Liver (tissue), 8 donors: ENCODE measurements at regions not wholly inside any gene's neighbourhood (a gene's known extent, or its start where the extent isn't known, plus 50 kb on each side); places are given as distances from the start of the nearest gene placed in this dataset.

Source experiments
- DNase-seq: peaks from one replicate; pipeline ENCODE4 v3.0.0-alpha.2; 2017; ENCODE audit warnings: low spot score
- H3K27ac ChIP-seq, 2 donors: one replicate each; pipeline ENCODE4 v1.7.0; 2013; ENCODE audit warnings: inconsistent platforms in 2 of 2, low read length in 2 of 2, control low read depth in 1 of 2, low read depth in 1 of 2, mild to moderate bottlenecking in 1 of 2
- H3K27me3 ChIP-seq, 4 donors: one replicate each; pipeline versions ENCODE4 v1.6.1 to v1.7.0; 2013; ENCODE audit warnings: low read length in 3 of 4, inconsistent platforms in 1 of 4, mild to moderate bottlenecking in 1 of 4, moderate library complexity in 1 of 4; ENCODE audit not compliant: control insufficient read depth in 4 of 4, insufficient read depth in 4 of 4
- H3K36me3 ChIP-seq, 4 donors: one replicate each; pipeline versions ENCODE4 v1.6.1 to v1.7.0; 2013; ENCODE audit warnings: low read length in 3 of 4, mild to moderate bottlenecking in 3 of 4, low read depth in 1 of 4, moderate library complexity in 1 of 4; ENCODE audit not compliant: control insufficient read depth in 4 of 4, insufficient read depth in 3 of 4
- H3K4me1 ChIP-seq, 4 donors: one replicate each; pipeline versions ENCODE4 v1.6.1 to v1.7.0; 2013; ENCODE audit warnings: low read length in 3 of 4, mild to moderate bottlenecking in 3 of 4, moderate library complexity in 1 of 4; ENCODE audit not compliant: control insufficient read depth in 4 of 4, insufficient read depth in 4 of 4
- H3K4me3 ChIP-seq, 3 donors: one replicate each; pipeline versions ENCODE4 v1.6.1 to v1.7.0; 2013; ENCODE audit warnings: low read length in 3 of 3, control low read depth in 1 of 3, low read depth in 1 of 3, mild to moderate bottlenecking in 1 of 3
- H3K9ac ChIP-seq, 2 donors: one replicate each; pipeline ENCODE4 v1.7.0; 2013; ENCODE audit warnings: low read length in 2 of 2, mild to moderate bottlenecking in 2 of 2, moderate library complexity in 2 of 2, control low read depth in 1 of 2, low read depth in 1 of 2
- H3K9me3 ChIP-seq, 4 donors: one replicate each; pipeline versions ENCODE4 v1.6.1 to v1.7.0; 2013; ENCODE audit warnings: low read length in 3 of 4; ENCODE audit not compliant: control insufficient read depth in 4 of 4
- ATF3 ChIP-seq: IDR thresholded peaks from 2 replicates; pipeline ENCODE4 v1.6.1; 2016; ENCODE audit warnings: antibody characterized with exemption
- EGR1 ChIP-seq, 2 donors: IDR thresholded peaks; 2 replicates each; pipeline ENCODE4 v1.6.1; 2016 to 2018; ENCODE audit warnings: antibody characterized with exemption in 2 of 2, low read depth in 2 of 2
- FOXA1 ChIP-seq: IDR thresholded peaks from 2 replicates; pipeline ENCODE4 v1.6.1; 2016; ENCODE audit warnings: antibody characterized with exemption
- FOXA2 ChIP-seq: IDR thresholded peaks from 2 replicates; pipeline ENCODE4 v1.6.1; 2016; ENCODE audit warnings: antibody characterized with exemption
- GABPA ChIP-seq, 2 donors: IDR thresholded peaks in 1 of 2; conservative IDR thresholded peaks in 1 of 2; 2 replicates each; pipeline ENCODE4 v1.6.1; 2016; ENCODE audit warnings: antibody characterized with exemption in 2 of 2, mild to moderate bottlenecking in 1 of 2, moderate library complexity in 1 of 2
- HNF4A ChIP-seq, 2 donors: conservative IDR thresholded peaks; 2 replicates each; pipeline ENCODE4 v1.6.1; 2016; ENCODE audit warnings: antibody characterized with exemption in 2 of 2, mild to moderate bottlenecking in 2 of 2
- HNF4G ChIP-seq: IDR thresholded peaks from 2 replicates; pipeline ENCODE4 v1.6.1; 2016; ENCODE audit warnings: antibody characterized with exemption
- JUND ChIP-seq, 2 donors: IDR thresholded peaks; 2 replicates each; pipeline ENCODE4 v1.6.1; 2016; ENCODE audit warnings: antibody characterized with exemption in 2 of 2
- NR2F2 ChIP-seq: IDR thresholded peaks from 2 replicates; pipeline ENCODE4 v1.6.1; 2016; ENCODE audit warnings: antibody characterized with exemption
- RAD21 ChIP-seq, 2 donors: IDR thresholded peaks; 2 replicates each; pipeline ENCODE4 v1.6.1; 2016; ENCODE audit warnings: antibody characterized with exemption in 2 of 2, mild to moderate bottlenecking in 2 of 2
- REST ChIP-seq: IDR thresholded peaks from 2 replicates; pipeline ENCODE4 v1.6.1; 2016; ENCODE audit warnings: antibody characterized with exemption, mild to moderate bottlenecking
- RXRA ChIP-seq, 2 donors: IDR thresholded peaks; 2 replicates each; pipeline ENCODE4 v1.6.1; 2017 to 2018; ENCODE audit warnings: antibody characterized with exemption in 2 of 2, mild to moderate bottlenecking in 1 of 2
- SP1 ChIP-seq: IDR thresholded peaks from 2 replicates; pipeline ENCODE4 v1.6.1; 2018; ENCODE audit warnings: antibody characterized with exemption, mild to moderate bottlenecking
- YY1 ChIP-seq: IDR thresholded peaks from 2 replicates; pipeline ENCODE4 v1.6.1; 2016; ENCODE audit warnings: antibody characterized with exemption, mild to moderate bottlenecking
- WGBS: extraction: QIAGEN DNeasy Blood & Tissue Kit; methylation state at CpG from one replicate; pipeline ENCODE4 v1.1.7; 2013; 5-methylcytosine and 5-hydroxymethylcytosine counted together
- TF ChIP-seq, protein P1 (sequence below): IDR thresholded peaks from 2 replicates; pipeline ENCODE4 v1.6.1; 2016; ENCODE audit warnings: antibody characterized with exemption
- TF ChIP-seq, protein P2 (sequence below): fragments of 150-350 bp; IDR thresholded peaks from 2 replicates; pipeline ENCODE4 v1.5.1; 2017; ENCODE audit warnings: improper control_type of control experiment, low read depth, low read length; ENCODE audit not compliant: missing input control
- TF ChIP-seq, protein P3 (sequence below): IDR thresholded peaks from 2 replicates; pipeline ENCODE4 v1.6.1; 2016; ENCODE audit warnings: antibody characterized with exemption
- donor health status: healthy.
- donor health status: healthy.
- donor health status: healthy.
- donor health status: healthy.
- donor health status: healthy.

DNA sequence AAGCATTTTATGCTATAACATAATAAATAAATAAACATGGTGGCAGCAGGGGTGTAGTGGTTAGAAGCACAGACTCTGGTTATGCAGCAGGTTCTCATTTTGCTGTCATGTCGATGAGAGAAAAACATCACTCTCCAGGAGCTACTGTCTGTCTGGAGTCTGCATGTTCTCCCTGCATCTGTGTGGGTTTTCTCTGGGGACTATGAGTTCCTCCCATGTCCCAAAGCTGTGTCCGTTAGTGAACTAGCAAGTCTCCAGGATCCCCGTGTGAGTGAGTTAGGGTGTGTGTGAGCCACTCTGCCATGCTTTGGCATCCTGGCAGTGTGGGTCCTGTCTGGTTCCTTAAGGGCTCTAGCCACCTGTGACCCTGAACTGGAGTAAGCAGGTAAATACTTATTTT, 585.6 kb upstream of the AGA start:
- no peaks in the 10 kb centered on the region for H3K9me3 ChIP-seq
- H3K4me1 ChIP-seq = no peaks in the 10 kb centered on the region
- H3K4me3 ChIP-seq = no peak overlapping the region
- DNase-seq = no peak
- no peak overlapping the region for H3K27ac ChIP-seq
- no peaks in the 10 kb centered on the region for H3K27me3 ChIP-seq
- no peaks in the 10 kb centered on the region for H3K36me3 ChIP-seq
- no peak overlapping the region for H3K9ac ChIP-seq
- TF ChIP-seq JUND (IDR thresholded peaks at IDR 0.05) (no peak), NR2F2 (no peak), RAD21 (IDR thresholded peaks at IDR 0.05) (no peak), HNF4G (no peak), ATF3 (no peak), FOXA2 (no peak), RXRA (IDR thresholded peaks at IDR 0.05) (no peak), SP1 (no peak), GABPA (IDR thresholded peaks at IDR 0.05 in 1 of 2, conservative IDR thresholded peaks at IDR 0.05 in 1 of 2) (no peak), HNF4A (conservative IDR thresholded peaks at IDR 0.05) (no peak), REST (no peak), YY1 (no peak), FOXA1 (no peak)
- TF ChIP-seq, protein P1, sequence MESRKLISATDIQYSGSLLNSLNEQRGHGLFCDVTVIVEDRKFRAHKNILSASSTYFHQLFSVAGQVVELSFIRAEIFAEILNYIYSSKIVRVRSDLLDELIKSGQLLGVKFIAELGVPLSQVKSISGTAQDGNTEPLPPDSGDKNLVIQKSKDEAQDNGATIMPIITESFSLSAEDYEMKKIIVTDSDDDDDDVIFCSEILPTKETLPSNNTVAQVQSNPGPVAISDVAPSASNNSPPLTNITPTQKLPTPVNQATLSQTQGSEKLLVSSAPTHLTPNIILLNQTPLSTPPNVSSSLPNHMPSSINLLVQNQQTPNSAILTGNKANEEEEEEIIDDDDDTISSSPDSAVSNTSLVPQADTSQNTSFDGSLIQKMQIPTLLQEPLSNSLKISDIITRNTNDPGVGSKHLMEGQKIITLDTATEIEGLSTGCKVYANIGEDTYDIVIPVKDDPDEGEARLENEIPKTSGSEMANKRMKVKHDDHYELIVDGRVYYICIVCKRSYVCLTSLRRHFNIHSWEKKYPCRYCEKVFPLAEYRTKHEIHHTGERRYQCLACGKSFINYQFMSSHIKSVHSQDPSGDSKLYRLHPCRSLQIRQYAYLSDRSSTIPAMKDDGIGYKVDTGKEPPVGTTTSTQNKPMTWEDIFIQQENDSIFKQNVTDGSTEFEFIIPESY = no peak
- TF ChIP-seq, protein P2, sequence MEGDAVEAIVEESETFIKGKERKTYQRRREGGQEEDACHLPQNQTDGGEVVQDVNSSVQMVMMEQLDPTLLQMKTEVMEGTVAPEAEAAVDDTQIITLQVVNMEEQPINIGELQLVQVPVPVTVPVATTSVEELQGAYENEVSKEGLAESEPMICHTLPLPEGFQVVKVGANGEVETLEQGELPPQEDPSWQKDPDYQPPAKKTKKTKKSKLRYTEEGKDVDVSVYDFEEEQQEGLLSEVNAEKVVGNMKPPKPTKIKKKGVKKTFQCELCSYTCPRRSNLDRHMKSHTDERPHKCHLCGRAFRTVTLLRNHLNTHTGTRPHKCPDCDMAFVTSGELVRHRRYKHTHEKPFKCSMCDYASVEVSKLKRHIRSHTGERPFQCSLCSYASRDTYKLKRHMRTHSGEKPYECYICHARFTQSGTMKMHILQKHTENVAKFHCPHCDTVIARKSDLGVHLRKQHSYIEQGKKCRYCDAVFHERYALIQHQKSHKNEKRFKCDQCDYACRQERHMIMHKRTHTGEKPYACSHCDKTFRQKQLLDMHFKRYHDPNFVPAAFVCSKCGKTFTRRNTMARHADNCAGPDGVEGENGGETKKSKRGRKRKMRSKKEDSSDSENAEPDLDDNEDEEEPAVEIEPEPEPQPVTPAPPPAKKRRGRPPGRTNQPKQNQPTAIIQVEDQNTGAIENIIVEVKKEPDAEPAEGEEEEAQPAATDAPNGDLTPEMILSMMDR = no peak
- TF ChIP-seq, protein P3, sequence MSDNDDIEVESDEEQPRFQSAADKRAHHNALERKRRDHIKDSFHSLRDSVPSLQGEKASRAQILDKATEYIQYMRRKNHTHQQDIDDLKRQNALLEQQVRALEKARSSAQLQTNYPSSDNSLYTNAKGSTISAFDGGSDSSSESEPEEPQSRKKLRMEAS = no peak
- 67% methylated on average over 3 of the region's 3 CpGs for WGBS

DNA sequence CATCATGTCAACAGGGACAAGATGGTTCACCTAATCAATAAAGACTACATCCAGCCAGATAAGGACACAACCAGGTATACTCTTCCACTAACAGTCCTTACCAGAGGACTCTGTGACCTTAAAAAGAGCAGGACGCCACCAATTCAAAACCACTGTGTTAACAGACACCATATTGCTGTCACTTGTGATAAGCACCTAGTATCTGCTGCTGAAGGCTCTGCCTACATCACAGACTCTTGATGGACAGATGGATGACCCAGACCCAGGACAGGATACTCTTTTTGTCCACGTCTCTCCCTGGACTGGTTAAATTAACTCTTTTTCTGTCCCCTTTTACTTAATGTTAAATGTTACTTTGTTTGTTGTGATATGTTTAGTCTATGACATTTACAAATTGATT, 586.2 kb upstream of the AGA start:
- DNase-seq = no peak
- no peaks in the 10 kb centered on the region for H3K27me3 ChIP-seq
- H3K9me3 ChIP-seq = no peaks in the 10 kb centered on the region
- 42% methylated on average over 2 of the region's 2 CpGs for WGBS
- no peak overlapping the region for H3K9ac ChIP-seq
- H3K27ac ChIP-seq = no peak overlapping the region
- no peaks in the 10 kb centered on the region for H3K4me1 ChIP-seq
- no peaks in the 10 kb centered on the region for H3K36me3 ChIP-seq
- H3K4me3 ChIP-seq = no peak overlapping the region
- TF ChIP-seq EGR1 (IDR thresholded peaks at IDR 0.05; ENCODE audit: low read depth in 2 of 2) (no peak), HNF4A (conservative IDR thresholded peaks at IDR 0.05) (no peak), REST (no peak), JUND (IDR thresholded peaks at IDR 0.05) (no peak), ATF3 (no peak), RAD21 (IDR thresholded peaks at IDR 0.05) (no peak), NR2F2 (no peak), SP1 (no peak), FOXA1 (no peak), RXRA (IDR thresholded peaks at IDR 0.05) (no peak), GABPA (IDR thresholded peaks at IDR 0.05 in 1 of 2, conservative IDR thresholded peaks at IDR 0.05 in 1 of 2) (no peak)
- TF ChIP-seq, protein P2 = no peak
- TF ChIP-seq, protein P3 = no peak
